ENCODE measurements at regions not wholly inside any gene's neighbourhood (a gene's known extent, or its start where the extent isn't known, plus 50 kb on each side); places are given as distances from the start of the nearest gene placed in this dataset.

DNA sequence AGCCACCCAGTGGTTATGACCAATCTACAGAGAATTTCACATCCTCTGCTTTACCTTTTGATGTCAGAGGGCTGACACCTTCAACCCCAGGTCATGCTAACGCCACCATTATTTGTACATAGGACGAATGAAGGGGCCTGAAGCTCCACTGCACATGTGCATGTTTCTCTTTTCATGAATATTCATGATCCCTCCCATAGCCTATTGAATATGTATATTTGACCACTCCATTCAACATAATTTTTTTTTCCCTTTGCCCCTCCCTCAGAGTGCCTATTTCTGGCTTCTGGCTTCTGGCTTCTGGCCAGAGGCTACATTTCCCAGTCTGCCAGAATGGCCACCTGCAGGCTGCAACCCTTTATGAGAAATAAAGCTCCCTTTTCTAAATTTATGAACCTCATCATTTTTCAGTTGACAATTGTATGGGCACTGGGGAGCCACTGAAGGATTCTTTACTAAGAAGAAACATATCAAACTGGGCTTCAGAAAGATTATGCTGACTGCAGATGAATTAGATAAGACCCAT lies 406.7 kb downstream of the SIPA1L2 start:
- H3K9ac ChIP-seq: no peak overlapping the region
- H3K4me1 ChIP-seq (ENCODE audit: low read depth, poor library complexity, severe bottlenecking): peaks cover 29% of the 10 kb centered on the region
- H3K27ac ChIP-seq: no peak overlapping the region; the same call in 1 of the 2 replicates
- TF ChIP-seq, protein P1, sequence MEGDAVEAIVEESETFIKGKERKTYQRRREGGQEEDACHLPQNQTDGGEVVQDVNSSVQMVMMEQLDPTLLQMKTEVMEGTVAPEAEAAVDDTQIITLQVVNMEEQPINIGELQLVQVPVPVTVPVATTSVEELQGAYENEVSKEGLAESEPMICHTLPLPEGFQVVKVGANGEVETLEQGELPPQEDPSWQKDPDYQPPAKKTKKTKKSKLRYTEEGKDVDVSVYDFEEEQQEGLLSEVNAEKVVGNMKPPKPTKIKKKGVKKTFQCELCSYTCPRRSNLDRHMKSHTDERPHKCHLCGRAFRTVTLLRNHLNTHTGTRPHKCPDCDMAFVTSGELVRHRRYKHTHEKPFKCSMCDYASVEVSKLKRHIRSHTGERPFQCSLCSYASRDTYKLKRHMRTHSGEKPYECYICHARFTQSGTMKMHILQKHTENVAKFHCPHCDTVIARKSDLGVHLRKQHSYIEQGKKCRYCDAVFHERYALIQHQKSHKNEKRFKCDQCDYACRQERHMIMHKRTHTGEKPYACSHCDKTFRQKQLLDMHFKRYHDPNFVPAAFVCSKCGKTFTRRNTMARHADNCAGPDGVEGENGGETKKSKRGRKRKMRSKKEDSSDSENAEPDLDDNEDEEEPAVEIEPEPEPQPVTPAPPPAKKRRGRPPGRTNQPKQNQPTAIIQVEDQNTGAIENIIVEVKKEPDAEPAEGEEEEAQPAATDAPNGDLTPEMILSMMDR (conservative IDR thresholded peaks at IDR 0.05; ENCODE audit: low read depth, low read length): no peak
- H3K4me3 ChIP-seq (IDR thresholded peaks at IDR 0.05; ENCODE audit: insufficient read depth, low read depth, low read length): no peak overlapping the region
- no peaks in the 10 kb centered on the region for H3K79me2 ChIP-seq (ENCODE audit: insufficient read depth, low read depth)
- H3K4me2 ChIP-seq: no peak overlapping the region; the same call in 1 of the 2 replicates
- H4K20me1 ChIP-seq (ENCODE audit: insufficient read depth): no peaks in the 10 kb centered on the region
- H3K27me3 ChIP-seq (ENCODE audit: insufficient read depth, low read depth): no peaks in the 10 kb centered on the region
- H3K36me3 ChIP-seq (ENCODE audit: insufficient read depth): no peaks in the 10 kb centered on the region
- H2AFZ ChIP-seq (ENCODE audit: low read depth): no peak overlapping the region

DNA sequence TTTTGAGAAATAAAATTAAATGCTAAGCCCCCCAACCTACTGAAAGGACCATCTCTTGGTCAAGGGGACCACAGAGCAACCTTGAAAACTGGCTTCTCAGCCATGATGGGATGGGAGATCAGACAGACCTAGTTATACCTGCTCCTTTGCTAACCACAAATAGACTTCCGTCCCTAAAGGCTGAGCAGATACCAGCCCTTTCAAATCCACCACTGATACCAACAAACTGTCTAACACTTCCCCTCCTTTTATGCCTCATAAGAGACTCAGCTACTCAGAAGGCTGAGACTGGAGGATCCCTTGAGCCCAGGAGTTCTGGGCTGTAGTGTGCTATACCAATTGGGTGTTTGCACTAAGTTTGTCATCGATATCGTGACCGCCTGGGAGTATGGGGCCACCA lies 407.3 kb downstream of the SIPA1L2 start:
- no peak overlapping the region for H2AFZ ChIP-seq (ENCODE audit: low read depth)
- no peak overlapping the region for H3K4me3 ChIP-seq (IDR thresholded peaks at IDR 0.05; ENCODE audit: insufficient read depth, low read depth, low read length)
- H4K20me1 ChIP-seq (ENCODE audit: insufficient read depth): no peaks in the 10 kb centered on the region
- no peaks in the 10 kb centered on the region for H3K79me2 ChIP-seq (ENCODE audit: insufficient read depth, low read depth)
- no peaks in the 10 kb centered on the region for H3K36me3 ChIP-seq (ENCODE audit: insufficient read depth)
- TF ChIP-seq, protein P1 (conservative IDR thresholded peaks at IDR 0.05; ENCODE audit: low read depth, low read length): no peak
- no peak overlapping the region for H3K27ac ChIP-seq
- H3K9ac ChIP-seq: no peak overlapping the region
- H3K4me1 ChIP-seq (ENCODE audit: low read depth, poor library complexity, severe bottlenecking): peaks cover 29% of the 10 kb centered on the region
- no peak overlapping the region for H3K4me2 ChIP-seq
- no peaks in the 10 kb centered on the region for H3K27me3 ChIP-seq (ENCODE audit: insufficient read depth, low read depth)

DNA sequence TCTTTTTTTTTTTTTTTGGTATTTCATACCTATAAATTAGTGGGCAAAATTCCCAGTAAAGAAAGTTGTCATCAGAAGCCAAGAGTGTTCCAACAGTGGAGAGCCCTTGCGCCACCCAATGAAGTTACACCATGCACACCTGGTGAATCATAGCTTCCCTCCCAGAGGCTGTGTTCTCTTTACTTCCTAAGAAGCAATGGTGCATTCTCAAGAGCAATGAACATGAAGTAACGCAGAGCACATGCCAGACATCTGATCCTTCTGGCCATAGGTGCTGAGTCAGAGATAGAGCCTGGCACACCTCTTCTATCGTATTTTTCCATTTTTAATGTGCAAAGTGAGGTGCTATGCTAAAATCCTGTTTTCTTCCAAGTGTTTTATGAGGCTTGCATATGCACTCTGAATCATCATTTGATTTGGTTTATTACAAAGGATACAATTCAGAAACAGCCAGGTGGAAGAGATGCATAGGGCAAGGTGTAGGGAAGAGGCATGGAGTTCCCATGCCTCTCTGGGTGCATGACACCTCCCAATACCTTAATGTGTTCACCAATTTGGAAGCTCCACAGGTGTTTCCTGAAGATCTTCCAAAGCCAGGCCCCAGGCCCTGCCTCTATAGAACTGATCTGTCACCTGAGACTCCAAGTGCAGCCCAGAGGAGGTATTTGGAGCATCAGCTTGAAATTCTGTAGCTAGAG lies 408.0 kb downstream of the SIPA1L2 start:
- H3K9ac ChIP-seq: no peak overlapping the region
- H3K27me3 ChIP-seq (ENCODE audit: insufficient read depth, low read depth): no peaks in the 10 kb centered on the region
- TF ChIP-seq, protein P1 (conservative IDR thresholded peaks at IDR 0.05; ENCODE audit: low read depth, low read length): no peak

DNA sequence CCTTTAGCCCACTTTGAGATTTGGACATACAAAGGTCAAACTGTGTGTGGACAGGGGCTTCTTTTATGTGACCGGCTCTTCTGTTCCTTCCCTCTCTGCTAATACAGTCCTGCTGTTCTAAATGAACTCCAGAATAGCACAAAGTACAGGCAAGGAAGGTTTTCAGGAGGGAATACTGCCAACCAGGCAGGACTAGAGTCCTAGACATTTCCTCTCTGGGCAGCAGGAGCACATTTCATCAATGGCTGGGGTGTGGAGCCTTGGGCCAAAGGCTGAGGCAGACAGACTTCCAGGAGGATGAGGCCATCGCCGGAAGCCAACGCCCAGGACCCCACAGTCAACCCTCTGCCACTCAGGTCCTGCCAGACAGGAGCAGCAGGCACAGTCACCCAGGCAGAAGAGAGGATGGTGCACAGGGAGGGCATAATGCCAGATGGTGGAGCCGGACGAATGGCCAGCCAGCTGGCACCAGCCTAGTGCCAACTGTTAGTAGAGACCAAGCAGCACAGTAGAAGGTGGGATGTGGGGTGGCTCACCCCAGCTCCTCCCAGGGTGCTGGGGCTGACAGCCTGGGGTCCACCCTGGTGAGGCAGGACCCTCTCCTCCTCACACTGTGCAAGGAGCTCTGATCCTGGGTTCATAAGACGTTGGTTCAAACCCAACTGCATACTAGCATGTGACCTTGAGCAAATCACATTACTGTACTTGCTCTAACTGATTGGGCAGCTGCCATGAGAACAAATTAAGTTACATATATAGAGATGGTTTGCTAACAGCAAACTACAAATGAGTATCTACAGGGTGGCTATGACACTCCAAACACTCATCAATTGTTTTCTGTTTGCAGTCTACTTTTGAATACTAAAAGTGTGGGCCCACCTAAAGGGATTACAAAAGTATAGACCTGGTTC lies 410.7 kb downstream of the SIPA1L2 start:
- Histone ChIP-seq H3K4me1 (ENCODE audit: low read depth, poor library complexity, severe bottlenecking) (peaks cover 15% of the 10 kb centered on the region), H3K4me2 (no peak overlapping the region), H3K27me3 (ENCODE audit: insufficient read depth, low read depth) (no peaks in the 10 kb centered on the region), H4K20me1 (ENCODE audit: insufficient read depth) (no peaks in the 10 kb centered on the region), H3K79me2 (ENCODE audit: insufficient read depth, low read depth) (no peaks in the 10 kb centered on the region), H3K27ac (no peak overlapping the region), H2AFZ (ENCODE audit: low read depth) (no peak overlapping the region), H3K9ac (no peak overlapping the region), H3K4me3 (IDR thresholded peaks at IDR 0.05; ENCODE audit: insufficient read depth, low read depth, low read length) (no peak overlapping the region), H3K36me3 (ENCODE audit: insufficient read depth) (no peaks in the 10 kb centered on the region)
- TF ChIP-seq, protein P1 (conservative IDR thresholded peaks at IDR 0.05; ENCODE audit: low read depth, low read length): no peak

More for the DNA sequence above, 408.0 kb downstream of the SIPA1L2 start:
- no peaks in the 10 kb centered on the region for H3K36me3 ChIP-seq (ENCODE audit: insufficient read depth)
- peaks cover 29% of the 10 kb centered on the region for H3K4me1 ChIP-seq (ENCODE audit: low read depth, poor library complexity, severe bottlenecking)
- no peak overlapping the region for H2AFZ ChIP-seq (ENCODE audit: low read depth)
- no peak overlapping the region for H3K27ac ChIP-seq
- H3K4me3 ChIP-seq (IDR thresholded peaks at IDR 0.05; ENCODE audit: insufficient read depth, low read depth, low read length): no peak overlapping the region
- H3K79me2 ChIP-seq (ENCODE audit: insufficient read depth, low read depth): no peaks in the 10 kb centered on the region
- H4K20me1 ChIP-seq (ENCODE audit: insufficient read depth): no peaks in the 10 kb centered on the region
- H3K4me2 ChIP-seq: no peak overlapping the region
